IMR-90 (cell line): ENCODE measurements at regions not wholly inside any gene's neighbourhood (a gene's known extent, or its start where the extent isn't known, plus 50 kb on each side); places are given as distances from the start of the nearest gene placed in this dataset.

Experiments
- ATAC-seq: fragments of 200-7000 bp; cut with Tn5 transposase; 2 replicates; pipeline ENCODE4 v1.9.1; 2020; ENCODE audit warnings: low read depth, mild to moderate bottlenecking, moderate library complexity
- BruUV-seq: library from RNA; stranded (reverse); fragments of 400-500 nt; replicated peaks from 2 replicates; lab custom pipeline; 2021; lab: Mats Ljungman, UMichigan
- CTCF ChIA-PET: fragments of 300-600 bp; formaldehyde crosslinking; extraction: SDS; loops from one replicate; lab custom pipeline; 2021; ENCODE audit warnings: antibody characterized with exemption; lab: Yijun Ruan, JAX
- POLR2A ChIA-PET: fragments of 300-600 bp; sonication (Branson Sonifier 250); formaldehyde crosslinking; loops from one replicate; lab custom pipeline; 2022; ENCODE audit warnings: antibody characterized with exemption; ENCODE audit not compliant: unreplicated experiment; lab: Charles Lee
- DNase-seq: peaks from one replicate; pipeline ENCODE4 v3.0.0; 2013
- H2AFZ ChIP-seq: replicated peaks from 2 replicates; pipeline ENCODE3; 2013; ENCODE audit warnings: low read length, mild to moderate bottlenecking; ENCODE audit not compliant: poor library complexity
- H2AK5ac ChIP-seq: 2 replicates; pipeline ENCODE4 v1.6.1; 2013; ENCODE audit warnings: low read depth, low read length, inconsistent platforms
- H2AK9ac ChIP-seq: replicated peaks from 2 replicates; pipeline ENCODE3; 2013; ENCODE audit warnings: mild to moderate bottlenecking, low read depth, low read length, moderate library complexity; ENCODE audit not compliant: poor library complexity
- H2BK120ac ChIP-seq: 2 replicates; pipeline ENCODE4 v1.6.1; 2013; ENCODE audit warnings: low read depth, low read length, inconsistent platforms
- H2BK15ac ChIP-seq: 3 replicates; pipeline ENCODE4 v1.6.1; 2013; ENCODE audit warnings: low read depth, low read length, inconsistent platforms
- H2BK20ac ChIP-seq: 2 replicates; pipeline ENCODE4 v1.6.1; 2013; ENCODE audit warnings: low read depth, mild to moderate bottlenecking, inconsistent platforms, low read length, moderate library complexity
- H2BK5ac ChIP-seq: 2 replicates; pipeline ENCODE4 v1.6.1; 2013; ENCODE audit warnings: mild to moderate bottlenecking, low read depth, low read length, inconsistent platforms; ENCODE audit not compliant: poor library complexity, severe bottlenecking
- H3K14ac ChIP-seq: replicated peaks from 2 replicates; pipeline ENCODE4 v1.6.1; 2013; ENCODE audit warnings: low read depth, low read length, inconsistent platforms
- H3K18ac ChIP-seq: 2 replicates; pipeline ENCODE4 v1.6.1; 2013; ENCODE audit warnings: low read depth, low read length, control low read depth
- H3K23ac ChIP-seq: 2 replicates; pipeline ENCODE4 v1.6.1; 2013; ENCODE audit warnings: low read depth, low read length, inconsistent platforms
- H3K27ac ChIP-seq: 2 replicates; pipeline ENCODE4 v1.5.1; 2013; ENCODE audit warnings: mild to moderate bottlenecking, control low read depth, low read length; ENCODE audit not compliant: insufficient read depth
- H3K27me3 ChIP-seq: 2 replicates; pipeline ENCODE4 v1.6.1; 2013; ENCODE audit warnings: low read length; ENCODE audit not compliant: control insufficient read depth, insufficient read depth
- H3K36me3 ChIP-seq: 2 replicates; pipeline ENCODE4 v1.6.1; 2013; ENCODE audit warnings: low read length, mixed read lengths; ENCODE audit not compliant: control insufficient read depth, insufficient read depth
- H3K4ac ChIP-seq: 2 replicates; pipeline ENCODE4 v1.6.1; 2013; ENCODE audit warnings: low read depth, low read length, inconsistent platforms
- H3K4me1 ChIP-seq: 2 replicates; pipeline ENCODE4 v1.6.1; 2013; ENCODE audit warnings: low read length, mixed read lengths; ENCODE audit not compliant: control insufficient read depth, insufficient read depth
- H3K4me2 ChIP-seq: 2 replicates; pipeline ENCODE4 v1.6.1; 2013; ENCODE audit warnings: low read depth, mild to moderate bottlenecking, control low read depth, low read length, moderate library complexity
- H3K4me3 ChIP-seq: 2 replicates; pipeline ENCODE4 v1.5.1; 2013; ENCODE audit warnings: low read depth, mild to moderate bottlenecking, control low read depth, low read length, moderate library complexity; ENCODE audit not compliant: insufficient read depth
- H3K56ac ChIP-seq: 2 replicates; pipeline ENCODE4 v1.6.1; 2013; ENCODE audit warnings: low read length, inconsistent platforms; ENCODE audit not compliant: insufficient read depth; ENCODE audit errors: extremely low read depth
- H3K79me1 ChIP-seq, 2 experiments: 2 replicates each; pipeline ENCODE4 v1.6.1; 2013; ENCODE audit warnings: low read length in 2 of 2, inconsistent platforms in 1 of 2, low read depth in 1 of 2
- H3K9ac ChIP-seq: 2 replicates; pipeline ENCODE4 v1.6.1; 2013; ENCODE audit warnings: low read depth, low read length, control low read depth
- H3K9me1 ChIP-seq: 2 replicates; pipeline ENCODE4 v1.6.1; 2013; ENCODE audit warnings: low read length, inconsistent platforms; ENCODE audit not compliant: insufficient read depth
- H3K9me3 ChIP-seq: 2 replicates; pipeline ENCODE4 v1.6.1; 2013; ENCODE audit warnings: low read length; ENCODE audit not compliant: control insufficient read depth, insufficient read depth
- H4K20me1 ChIP-seq: 2 replicates; pipeline ENCODE4 v1.6.1; 2013; ENCODE audit warnings: low read length, inconsistent platforms; ENCODE audit not compliant: insufficient read depth
- H4K5ac ChIP-seq: 2 replicates; pipeline ENCODE4 v1.6.1; 2013; ENCODE audit warnings: mild to moderate bottlenecking, low read depth, low read length, control low read depth
- H4K8ac ChIP-seq, 2 experiments: 2 replicates each; pipeline ENCODE4 v1.6.1; 2013; ENCODE audit warnings: low read depth in 2 of 2, low read length in 2 of 2, control low read depth in 1 of 2, inconsistent platforms in 1 of 2
- H4K91ac ChIP-seq: 2 replicates; pipeline ENCODE4 v1.6.1; 2013; ENCODE audit warnings: low read depth, low read length, inconsistent platforms; ENCODE audit not compliant: insufficient read depth
- BHLHE40 ChIP-seq: fragments of 150-350 bp; IDR thresholded peaks from 2 replicates; pipeline ENCODE4 v1.6.1; 2016; ENCODE audit warnings: mild to moderate bottlenecking, low read depth, low read length
- CEBPB ChIP-seq: IDR thresholded peaks from 2 replicates; pipeline ENCODE4 v1.6.1; 2012; ENCODE audit warnings: low read depth, low read length, improper control_type of control experiment
- CHD1 ChIP-seq: IDR thresholded peaks from 2 replicates; pipeline ENCODE4 v1.6.1; 2012; ENCODE audit warnings: low read depth, low read length, improper control_type of control experiment
- CTCF ChIP-seq: conservative IDR thresholded peaks from 2 replicates; pipeline ENCODE4 v1.5.1; 2012; ENCODE audit warnings: mild to moderate bottlenecking, low read depth, low read length, improper control_type of control experiment
- FOS ChIP-seq: fragments of 150-350 bp; IDR thresholded peaks from 2 replicates; pipeline ENCODE4 v1.6.1; 2016; ENCODE audit warnings: low read depth, low read length
- MAFK ChIP-seq: IDR thresholded peaks from 2 replicates; pipeline ENCODE4 v1.6.1; 2012; ENCODE audit warnings: low read depth, low read length, improper control_type of control experiment
- MAZ ChIP-seq: IDR thresholded peaks from 2 replicates; pipeline ENCODE4 v1.6.1; 2012; ENCODE audit warnings: low read depth, mild to moderate bottlenecking, low read length, improper control_type of control experiment, moderate library complexity, borderline replicate concordance
- MXI1 ChIP-seq: IDR thresholded peaks from 2 replicates; pipeline ENCODE4 v1.6.1; 2012; ENCODE audit warnings: low read depth, mild to moderate bottlenecking, low read length, moderate library complexity, borderline replicate concordance
- NFE2L2 ChIP-seq: fragments of 150-350 bp; IDR thresholded peaks from 2 replicates; pipeline ENCODE4 v1.6.1; 2016; ENCODE audit warnings: low read depth, mild to moderate bottlenecking, low read length
- POLR2A ChIP-seq: IDR thresholded peaks from 2 replicates; pipeline ENCODE4 v1.6.1; 2012; ENCODE audit warnings: mild to moderate bottlenecking, low read depth, low read length
- RAD21 ChIP-seq: IDR thresholded peaks from 2 replicates; pipeline ENCODE4 v1.6.1; 2012; ENCODE audit warnings: low read length, improper control_type of control experiment
- RCOR1 ChIP-seq: IDR thresholded peaks from 2 replicates; pipeline ENCODE4 v1.6.1; 2012; ENCODE audit warnings: mild to moderate bottlenecking, low read length, improper control_type of control experiment; ENCODE audit not compliant: insufficient replicate concordance
- RFX5 ChIP-seq: IDR thresholded peaks from 2 replicates; pipeline ENCODE4 v1.8.0; 2012; ENCODE audit warnings: low read depth, mild to moderate bottlenecking, low read length, moderate library complexity
- SMC3 ChIP-seq: fragments of 150-350 bp; IDR thresholded peaks from 2 replicates; pipeline ENCODE4 v1.6.1; 2016; ENCODE audit warnings: low read depth, mild to moderate bottlenecking, antibody characterized with exemption, low read length, moderate library complexity
- WGBS, 2 experiments: methylation state at CpG; one replicate each; pipeline versions ENCODE4 v1.1.5 to v1.1.7; 2013; ENCODE audit warnings: missing lambda C conversion rate in 2 of 2; ENCODE audit not compliant: insufficient read length in 1 of 2; ENCODE audit errors: extremely low coverage in 2 of 2; 5-methylcytosine and 5-hydroxymethylcytosine counted together
- dilution Hi-C: fragments of 300-500 bp; cut with HindIII; formaldehyde crosslinking; loops from one replicate; pipeline ENCODE4 v1.14.3; 2018; ENCODE audit warnings: low sequenced_read_pairs; ENCODE audit not compliant: unreplicated experiment
- in situ Hi-C: fragments of 300-500 bp; cut with MboI; formaldehyde crosslinking; loops from 3 replicates; pipeline ENCODE4 v1.14.3; 2019; ENCODE audit warnings: low sequenced_read_pairs, inconsistent platforms, mixed read lengths
- intact Hi-C: fragments of 100-400 bp; cut with micrococcal nuclease; formaldehyde crosslinking; loops from 2 replicates; pipeline ENCODE4 v1.10.0; 2022
- TF ChIP-seq, protein P1 (sequence below): fragments of 150-350 bp; IDR thresholded peaks from 2 replicates; pipeline ENCODE4 v1.6.1; 2016; ENCODE audit warnings: low read depth, mild to moderate bottlenecking, low read length, moderate library complexity, borderline replicate concordance
- TF ChIP-seq, protein P2 (sequence below): fragments of 150-350 bp; IDR thresholded peaks from 2 replicates; pipeline ENCODE4 v1.6.1; 2017; ENCODE audit warnings: mild to moderate bottlenecking, antibody characterized with exemption, low read length, low read depth

DNA sequence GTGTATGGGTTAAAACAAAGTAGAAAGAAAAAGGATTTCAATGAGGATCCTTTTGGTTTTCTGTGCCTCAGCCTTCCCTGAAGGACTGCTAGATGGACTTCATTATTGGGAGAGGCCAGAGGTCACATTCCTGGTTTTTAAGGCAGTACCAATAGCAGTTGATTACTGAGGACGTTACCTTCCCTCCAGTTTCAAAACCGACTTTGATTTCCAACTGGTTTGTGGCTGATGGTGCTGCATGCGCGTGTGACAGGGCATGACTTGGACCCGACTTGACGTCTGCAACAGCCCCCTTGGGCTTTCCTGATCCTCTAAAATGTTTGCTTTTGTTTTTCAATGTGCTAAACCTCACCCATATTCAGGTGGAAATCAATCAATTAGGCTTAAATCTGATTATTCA is 314.3 kb upstream of the ARGLU1 start:
- no CpG with 5 or more reads among the region's 6 CpGs for WGBS, 2 experiments
- POLR2A ChIA-PET, result no interaction called here
- no peak overlapping the region for H3K4me3 ChIP-seq
- no peak overlapping the region for H3K4me2 ChIP-seq
- H3K79me1 ChIP-seq, result no peaks in the 10 kb centered on the region
- no peak overlapping the region for H2BK5ac ChIP-seq
- ATAC-seq (no peak), DNase-seq (no peak)
- CTCF ChIA-PET, result no interaction called here
- H4K20me1 ChIP-seq, result no peaks in the 10 kb centered on the region
- no peak overlapping the region for H3K14ac ChIP-seq
- H3K56ac ChIP-seq, result no peak overlapping the region
- H3K9me1 ChIP-seq, result no peaks in the 10 kb centered on the region
- H2BK20ac ChIP-seq, result no peak overlapping the region
- in situ Hi-C loops (no loop called here), intact Hi-C loops (no loop called here), dilution Hi-C loops (no loop called here)
- H4K8ac ChIP-seq, result no peak overlapping the region
- no peaks in the 10 kb centered on the region for H3K4me1 ChIP-seq
- H2AK5ac ChIP-seq, result no peak overlapping the region
- no peaks in the 10 kb centered on the region for H3K36me3 ChIP-seq
- no peak overlapping the region for H3K4ac ChIP-seq
- no peaks in the 10 kb centered on the region for H3K9me3 ChIP-seq
- no peak overlapping the region for H2AFZ ChIP-seq
- no peak overlapping the region for H3K23ac ChIP-seq
- H3K27me3 ChIP-seq, result no peaks in the 10 kb centered on the region
- H4K91ac ChIP-seq, result no peak overlapping the region
- no peak overlapping the region for H4K5ac ChIP-seq
- no peak overlapping the region for H3K27ac ChIP-seq
- no peak overlapping the region for H3K9ac ChIP-seq
- no peak overlapping the region for H2BK120ac ChIP-seq
- no peak for TF ChIP-seq MAZ
- TF ChIP-seq POLR2A, result no peak
- TF ChIP-seq, protein P1, sequence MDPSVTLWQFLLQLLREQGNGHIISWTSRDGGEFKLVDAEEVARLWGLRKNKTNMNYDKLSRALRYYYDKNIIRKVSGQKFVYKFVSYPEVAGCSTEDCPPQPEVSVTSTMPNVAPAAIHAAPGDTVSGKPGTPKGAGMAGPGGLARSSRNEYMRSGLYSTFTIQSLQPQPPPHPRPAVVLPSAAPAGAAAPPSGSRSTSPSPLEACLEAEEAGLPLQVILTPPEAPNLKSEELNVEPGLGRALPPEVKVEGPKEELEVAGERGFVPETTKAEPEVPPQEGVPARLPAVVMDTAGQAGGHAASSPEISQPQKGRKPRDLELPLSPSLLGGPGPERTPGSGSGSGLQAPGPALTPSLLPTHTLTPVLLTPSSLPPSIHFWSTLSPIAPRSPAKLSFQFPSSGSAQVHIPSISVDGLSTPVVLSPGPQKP, result no peak
- TF ChIP-seq RAD21, result no peak
- TF ChIP-seq RFX5, result no peak
- TF ChIP-seq MAFK, result no peak
- no peak for TF ChIP-seq RCOR1
- no peak for TF ChIP-seq SMC3
- TF ChIP-seq CEBPB, result no peak
- TF ChIP-seq CHD1, result no peak
- TF ChIP-seq NFE2L2, result no peak
- no peak for TF ChIP-seq BHLHE40
- TF ChIP-seq FOS, result no peak
- no peak for TF ChIP-seq MXI1
- TF ChIP-seq, protein P2, sequence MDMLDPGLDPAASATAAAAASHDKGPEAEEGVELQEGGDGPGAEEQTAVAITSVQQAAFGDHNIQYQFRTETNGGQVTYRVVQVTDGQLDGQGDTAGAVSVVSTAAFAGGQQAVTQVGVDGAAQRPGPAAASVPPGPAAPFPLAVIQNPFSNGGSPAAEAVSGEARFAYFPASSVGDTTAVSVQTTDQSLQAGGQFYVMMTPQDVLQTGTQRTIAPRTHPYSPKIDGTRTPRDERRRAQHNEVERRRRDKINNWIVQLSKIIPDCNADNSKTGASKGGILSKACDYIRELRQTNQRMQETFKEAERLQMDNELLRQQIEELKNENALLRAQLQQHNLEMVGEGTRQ, result no peak
- no peak for TF ChIP-seq CTCF
- no peak overlapping the region for H2BK15ac ChIP-seq
- no peak overlapping the region for H2AK9ac ChIP-seq
- H3K18ac ChIP-seq, result no peak overlapping the region
- BruUV-seq, result no TSS peak
